Right lobe of liver (tissue), 6 donors: ENCODE measurements at regions not wholly inside any gene's neighbourhood (a gene's known extent, or its start where the extent isn't known, plus 50 kb on each side); places are given as distances from the start of the nearest gene placed in this dataset.

ENCODE experiments used
- ATAC-seq, 4 donors: fragments of 200-7000 bp; cut with Tn5 transposase; one replicate each; pipeline ENCODE4 v1.9.1; 2020; ENCODE audit warnings: mild to moderate bottlenecking in 4 of 4, moderate library complexity in 4 of 4
- DNase-seq, 3 donors: peaks; one replicate each; pipeline ENCODE4 v3.0.0-alpha.2; 2020
- H3K27ac ChIP-seq, 3 donors: fragments of 200-600 bp; one replicate each; pipeline ENCODE4 v1.8.0; 2022
- H3K27me3 ChIP-seq, 2 donors: fragments of 200-600 bp; one replicate each; pipeline ENCODE4 v1.8.0; 2022
- H3K36me3 ChIP-seq, 4 donors: fragments of 200-600 bp; sonication (generic) in 1 of 4; one replicate each; pipeline versions ENCODE4 v1.5.1 to v1.8.0; 2017 to 2022; ENCODE audit warnings: control low read depth in 1 of 4
- H3K4me1 ChIP-seq, 4 donors: fragments of 200-600 bp; sonication (generic) in 1 of 4; one replicate each; pipeline versions ENCODE4 v1.5.1 to v1.8.0; 2017 to 2022; ENCODE audit warnings: control low read depth in 1 of 4
- H3K4me3 ChIP-seq, 3 donors: fragments of 200-600 bp; one replicate each; pipeline ENCODE4 v1.8.0; 2022
- H3K9me3 ChIP-seq, 4 donors: fragments of 200-600 bp; sonication (generic) in 1 of 4; one replicate each; pipeline versions ENCODE4 v1.5.1 to v1.8.0; 2017 to 2022; ENCODE audit warnings: control low read depth in 1 of 4
- POLR2A ChIP-seq: fragments of 450-650 bp; IDR thresholded peaks from one replicate; pipeline ENCODE4 v1.6.1; 2017; ENCODE audit warnings: antibody characterized with exemption, mild to moderate bottlenecking
- WGBS: methylation state at CpG from one replicate; pipeline ENCODE4 v1.1.6; 2018; ENCODE audit warnings: low coverage, low lambda C conversion rate; ENCODE audit not compliant: insufficient coverage; ENCODE audit errors: missing lambda C conversion rate; 5-methylcytosine and 5-hydroxymethylcytosine counted together
- intact Hi-C, 2 donors: fragments of 100-400 bp; cut with DNase I; formaldehyde crosslinking; loops; one replicate each; pipeline versions ENCODE4 v1.11.2 to v1.14.1; 2022
- TF ChIP-seq, protein P1 (sequence below), 4 donors: fragments of 200-600 bp in 3 of 4; fragments of 450-650 bp in 1 of 4; IDR thresholded peaks; one replicate each; pipeline versions ENCODE4 v1.5.1 to v1.8.0; 2016 to 2022; ENCODE audit warnings: antibody characterized with exemption in 4 of 4, mild to moderate bottlenecking in 2 of 4
- donor health status: DM: no; HTN: yes; CAD: no.
- donor health status: DM: no; HTN: no; CAD: no.
- donor health status: DM: no; HTN: no; CAD: no.
- donor health status: DM: no; HTN: yes; CAD: no.
- donor health status: DM: no; HTN: yes; CAD: no.

DNA sequence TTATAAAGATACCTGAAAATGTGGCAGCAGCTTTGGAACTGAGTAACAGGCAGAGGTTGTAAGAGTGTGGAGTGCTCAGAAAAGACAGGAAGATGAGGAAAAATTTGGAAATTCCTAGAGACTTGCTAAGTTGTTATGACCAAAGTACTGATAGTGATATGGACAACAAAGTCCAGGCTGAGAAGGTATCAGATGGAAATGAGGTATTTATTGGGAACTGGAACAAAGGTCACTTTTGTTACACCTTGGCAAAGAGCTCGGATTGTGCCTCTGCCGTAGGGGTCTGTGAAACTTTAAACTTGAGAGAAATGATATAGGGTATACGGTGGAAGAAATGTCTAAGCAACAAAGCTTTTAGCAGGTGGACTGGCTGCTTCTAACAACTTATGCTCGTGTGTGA lies 419.9 kb downstream of the PCDH17 start:
- intact Hi-C loops: no loop called here
- DNase-seq (no peak), ATAC-seq (no peak)
- TF ChIP-seq POLR2A: no peak
- TF ChIP-seq, protein P1, sequence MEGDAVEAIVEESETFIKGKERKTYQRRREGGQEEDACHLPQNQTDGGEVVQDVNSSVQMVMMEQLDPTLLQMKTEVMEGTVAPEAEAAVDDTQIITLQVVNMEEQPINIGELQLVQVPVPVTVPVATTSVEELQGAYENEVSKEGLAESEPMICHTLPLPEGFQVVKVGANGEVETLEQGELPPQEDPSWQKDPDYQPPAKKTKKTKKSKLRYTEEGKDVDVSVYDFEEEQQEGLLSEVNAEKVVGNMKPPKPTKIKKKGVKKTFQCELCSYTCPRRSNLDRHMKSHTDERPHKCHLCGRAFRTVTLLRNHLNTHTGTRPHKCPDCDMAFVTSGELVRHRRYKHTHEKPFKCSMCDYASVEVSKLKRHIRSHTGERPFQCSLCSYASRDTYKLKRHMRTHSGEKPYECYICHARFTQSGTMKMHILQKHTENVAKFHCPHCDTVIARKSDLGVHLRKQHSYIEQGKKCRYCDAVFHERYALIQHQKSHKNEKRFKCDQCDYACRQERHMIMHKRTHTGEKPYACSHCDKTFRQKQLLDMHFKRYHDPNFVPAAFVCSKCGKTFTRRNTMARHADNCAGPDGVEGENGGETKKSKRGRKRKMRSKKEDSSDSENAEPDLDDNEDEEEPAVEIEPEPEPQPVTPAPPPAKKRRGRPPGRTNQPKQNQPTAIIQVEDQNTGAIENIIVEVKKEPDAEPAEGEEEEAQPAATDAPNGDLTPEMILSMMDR (IDR thresholded peaks at IDR 0.05): no peak
- Histone ChIP-seq H3K4me3 (no peak overlapping the region), H3K36me3 (no peaks in the 10 kb centered on the region), H3K27ac (no peak overlapping the region), H3K9me3 (no peaks in the 10 kb centered on the region), H3K4me1 (no peaks in the 10 kb centered on the region), H3K27me3 (no peaks in the 10 kb centered on the region)
- WGBS: 53% methylated on average over 4 of the region's 4 CpGs

DNA sequence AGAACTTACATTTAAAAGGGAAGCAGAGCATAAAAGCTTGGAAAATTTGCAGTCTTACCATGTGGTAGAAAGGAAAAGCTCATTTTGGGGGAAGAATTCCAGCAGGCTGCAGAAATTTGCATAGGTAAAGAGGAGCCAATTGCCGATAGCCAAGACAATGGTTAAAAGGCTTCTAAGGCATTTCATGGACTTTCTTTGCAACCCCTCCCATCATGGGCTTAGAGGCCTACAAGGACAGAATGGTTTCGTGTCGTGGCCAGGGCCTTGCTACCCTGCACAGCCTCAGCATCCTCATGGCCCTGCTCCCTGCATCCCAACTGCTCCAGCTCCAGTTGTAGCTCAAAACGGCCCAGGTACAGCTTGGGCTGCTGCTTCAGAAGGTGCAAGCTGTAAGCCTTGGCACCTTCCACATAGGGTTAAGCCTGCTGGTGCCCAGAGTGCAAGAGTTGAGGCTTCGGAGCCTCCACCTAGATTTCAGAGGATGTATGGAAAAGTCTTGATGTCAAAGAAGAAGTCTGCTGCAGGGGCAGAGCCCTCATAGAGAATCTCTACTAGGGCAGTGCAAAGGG lies 420.3 kb downstream of the PCDH17 start:
- Histone ChIP-seq H3K27ac (no peak overlapping the region), H3K4me3 (no peak overlapping the region), H3K36me3 (no peaks in the 10 kb centered on the region), H3K4me1 (no peaks in the 10 kb centered on the region), H3K27me3 (no peaks in the 10 kb centered on the region), H3K9me3 (no peaks in the 10 kb centered on the region)
- intact Hi-C loops: no loop called here
- DNase-seq (no peak), ATAC-seq (no peak)
- WGBS: 100% methylated on average over 1 of the region's 5 CpGs
- TF ChIP-seq, protein P1 (IDR thresholded peaks at IDR 0.05): no peak
- TF ChIP-seq POLR2A: no peak

DNA sequence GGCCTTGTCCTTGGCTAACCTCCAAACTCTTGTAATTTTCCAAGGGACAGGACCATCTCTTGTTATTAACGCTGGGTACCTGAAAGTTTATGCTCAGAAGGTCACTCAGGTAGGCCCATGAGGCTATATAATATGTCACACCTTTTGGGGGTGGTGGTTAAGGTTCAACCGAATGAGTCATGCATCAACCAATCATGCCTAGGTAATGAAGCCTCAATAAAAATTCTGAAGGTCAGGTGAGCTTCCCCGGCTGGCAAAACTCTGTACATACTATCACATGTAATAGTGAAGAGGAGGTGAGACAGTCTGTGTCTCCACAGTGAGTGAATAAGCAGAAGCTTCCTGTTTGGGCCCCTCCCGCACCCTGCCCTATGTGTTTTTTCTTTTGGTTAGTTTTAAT lies 424.9 kb downstream of the PCDH17 start:
- intact Hi-C loops: no loop called here
- DNase-seq (no peak), ATAC-seq (no peak)
- WGBS: 78% methylated on average over 3 of the region's 4 CpGs
- Histone ChIP-seq H3K9me3 (no peaks in the 10 kb centered on the region), H3K27me3 (no peaks in the 10 kb centered on the region), H3K36me3 (no peaks in the 10 kb centered on the region), H3K4me1 (no peaks in the 10 kb centered on the region), H3K4me3 (no peak overlapping the region), H3K27ac (no peak overlapping the region)
- TF ChIP-seq, protein P1 (IDR thresholded peaks at IDR 0.05): no peak
- no peak for TF ChIP-seq POLR2A

DNA sequence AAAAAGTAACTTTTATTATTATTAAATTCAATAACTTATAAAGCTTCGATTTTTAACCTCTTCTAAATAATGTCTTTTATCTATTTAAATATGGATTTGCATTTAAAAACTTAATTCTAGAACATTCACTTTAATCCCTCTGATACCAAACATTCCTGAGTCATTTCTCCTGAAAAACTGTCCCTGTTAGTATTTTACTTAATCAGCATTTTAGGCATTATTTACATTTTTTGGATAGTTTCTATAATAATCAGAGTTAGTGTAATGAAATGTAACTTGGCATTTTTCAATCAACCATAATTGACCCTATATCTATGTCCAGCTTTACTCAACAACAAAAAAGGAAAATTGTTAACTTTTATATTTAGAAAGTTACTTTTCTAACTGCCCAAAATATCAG lies 428.1 kb downstream of the PCDH17 start:
- Histone ChIP-seq H3K4me1 (no peaks in the 10 kb centered on the region), H3K36me3 (no peaks in the 10 kb centered on the region), H3K27ac (no peak overlapping the region), H3K27me3 (no peaks in the 10 kb centered on the region), H3K4me3 (no peak overlapping the region), H3K9me3 (no peaks in the 10 kb centered on the region)
- TF ChIP-seq, protein P1 (IDR thresholded peaks at IDR 0.05): no peak
- TF ChIP-seq POLR2A: no peak
- DNase-seq (no peak), ATAC-seq (no peak)
- 12% methylated on average over 1 of the region's 1 CpG for WGBS
- intact Hi-C loops: no loop called here

DNA sequence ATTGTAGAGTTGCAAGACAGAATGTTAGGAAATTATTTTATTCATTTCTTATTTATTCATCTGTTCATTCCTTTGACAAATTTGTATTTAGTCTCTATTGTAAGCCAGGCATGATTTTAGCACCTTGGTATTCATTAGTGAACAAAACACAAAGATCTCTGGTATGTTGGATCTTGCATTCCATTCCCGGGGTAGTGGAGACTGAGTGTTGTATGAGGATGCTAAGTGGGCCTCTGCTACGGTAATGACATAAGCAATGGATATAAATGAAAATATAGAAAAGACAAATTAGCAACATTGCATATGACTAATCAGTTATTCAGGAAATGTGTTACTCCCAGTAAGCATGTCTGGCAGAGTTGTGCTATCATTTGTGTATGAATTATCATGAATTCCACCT lies 449.3 kb downstream of the PCDH17 start:
- no peaks in the 10 kb centered on the region for H3K27me3 ChIP-seq
- no peak overlapping the region for H3K27ac ChIP-seq
- H3K9me3 ChIP-seq: no peaks in the 10 kb centered on the region
- no peak overlapping the region for H3K4me3 ChIP-seq
- intact Hi-C loops: no loop called here
- TF ChIP-seq, protein P1 (IDR thresholded peaks at IDR 0.05): no peak
- TF ChIP-seq POLR2A: no peak
- WGBS: 79% methylated on average over 2 of the region's 2 CpGs
- DNase-seq (no peak), ATAC-seq (no peak)
- H3K4me1 ChIP-seq: no peaks in the 10 kb centered on the region
- H3K36me3 ChIP-seq: no peaks in the 10 kb centered on the region
